Neural cell (in vitro differentiated cells): ENCODE measurements at regions not wholly inside any gene's neighbourhood (a gene's known extent, or its start where the extent isn't known, plus 50 kb on each side); places are given as distances from the start of the nearest gene placed in this dataset.

ENCODE experiments used
- CTCF ChIP-seq: fragments of 450-650 bp; IDR thresholded peaks from 2 replicates; pipeline ENCODE4 v1.5.1; 2014; ENCODE audit warnings: antibody characterized with exemption, mild to moderate bottlenecking, moderate library complexity; ENCODE audit not compliant: poor library complexity, severe bottlenecking
- EZH2 ChIP-seq: fragments of 200-600, 300-800 bp; shearing (Covaris generic), sonication (generic); IDR thresholded peaks from 2 replicates; pipeline ENCODE4 v1.6.1; 2014; ENCODE audit warnings: antibody characterized with exemption, low read length, borderline replicate concordance, mild to moderate bottlenecking; ENCODE audit not compliant: insufficient read depth, poor library complexity, severe bottlenecking
- POLR2AphosphoS5 ChIP-seq: IDR thresholded peaks from 2 replicates; pipeline ENCODE4 v1.6.1; 2012
- REST ChIP-seq: IDR thresholded peaks from 2 replicates; pipeline ENCODE4 v1.6.1; 2012; ENCODE audit warnings: borderline replicate concordance
- TAF1 ChIP-seq: IDR thresholded peaks from 2 replicates; pipeline ENCODE4 v1.6.1; 2012; ENCODE audit warnings: low read depth

GRCh38 chr9:87065981-87066380 is 118.7 kb upstream of the GAS1 start:
- no peak for TF ChIP-seq TAF1
- no peak for TF ChIP-seq CTCF
- no peak for TF ChIP-seq POLR2AphosphoS5
- no peak for TF ChIP-seq REST
- TF ChIP-seq EZH2: no peak
